HG03095 (cell line): ENCODE measurements at regions not wholly inside any gene's neighbourhood (a gene's known extent, or its start where the extent isn't known, plus 50 kb on each side); places are given as distances from the start of the nearest gene placed in this dataset.
"Not testable (repeated sequence)": the region's sequence is repeated elsewhere in the genome, so short reads cannot be mapped to it uniquely, and the experiment has no call there.

ENCODE experiments used
- ATAC-seq: cut with Tn5 transposase; IDR thresholded peaks from one replicate; pipeline ENCODE4 v1.9.1; 2021; ENCODE audit warnings: moderate library complexity; ENCODE audit not compliant: unreplicated experiment

DNA sequence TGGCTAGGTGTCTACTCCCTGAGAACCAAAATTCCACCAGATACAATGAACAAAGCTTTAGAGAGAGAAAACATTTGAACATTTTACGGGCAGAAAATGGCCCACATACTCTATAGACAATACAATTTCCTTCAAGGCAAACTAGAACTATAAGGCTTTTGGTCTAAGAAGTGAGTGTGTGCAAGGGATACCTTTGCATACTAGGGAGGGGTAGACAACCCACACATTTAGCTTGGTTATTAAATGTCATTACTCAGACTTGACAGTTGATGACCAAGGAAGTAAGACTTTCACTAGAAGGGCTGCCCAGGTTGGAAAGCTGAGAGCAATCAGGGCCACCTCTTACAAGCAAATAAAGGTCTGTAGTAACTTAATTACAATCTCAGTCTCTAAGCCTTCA lies 64.0 kb upstream of the PLEKHM1 start:
- ATAC-seq: not testable (repeated sequence)

- ATAC-seq: not testable (repeated sequence)
Observed at GRCh38 chr17:45558821-45559220, 68.3 kb upstream of the PLEKHM1 start.

DNA sequence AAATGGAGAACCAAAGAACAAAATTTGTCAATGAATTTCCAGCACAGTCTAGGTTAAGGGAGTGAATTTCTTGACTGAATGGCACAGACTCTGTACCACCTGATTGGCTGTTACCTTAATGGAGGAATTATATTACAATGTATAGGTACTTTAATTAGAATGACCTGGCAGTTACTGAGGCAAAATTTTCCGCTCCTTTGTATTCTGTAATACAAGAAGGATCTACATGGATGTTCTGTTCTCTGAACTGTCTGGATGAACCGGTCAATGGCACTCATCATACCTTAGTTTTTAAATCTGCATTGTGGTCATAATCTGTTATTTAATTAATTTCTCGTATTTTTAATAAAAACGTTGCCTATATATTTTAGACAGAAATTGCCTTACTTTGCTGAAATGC lies 72.3 kb upstream of the PLEKHM1 start:
- not testable (repeated sequence) for ATAC-seq

DNA sequence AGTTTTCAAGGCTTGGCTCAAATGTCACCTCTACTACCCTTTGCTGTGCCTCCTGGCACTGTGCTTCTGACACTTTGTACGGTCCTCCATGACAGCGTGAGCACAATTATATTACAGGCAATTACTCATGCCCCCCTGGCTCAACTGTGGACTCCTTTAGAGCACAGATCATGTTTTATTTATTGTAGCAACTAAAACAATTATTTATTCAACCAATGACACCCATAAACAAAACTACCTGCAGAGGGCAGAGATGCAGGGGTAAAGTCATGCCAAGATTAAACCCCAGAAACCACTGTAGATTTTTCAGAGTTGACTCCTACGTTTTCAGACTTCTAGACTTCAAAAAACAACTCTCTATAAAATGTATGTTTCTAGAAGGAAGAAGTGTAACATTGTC lies 72.8 kb upstream of the PLEKHM1 start:
- ATAC-seq: not testable (repeated sequence)

DNA sequence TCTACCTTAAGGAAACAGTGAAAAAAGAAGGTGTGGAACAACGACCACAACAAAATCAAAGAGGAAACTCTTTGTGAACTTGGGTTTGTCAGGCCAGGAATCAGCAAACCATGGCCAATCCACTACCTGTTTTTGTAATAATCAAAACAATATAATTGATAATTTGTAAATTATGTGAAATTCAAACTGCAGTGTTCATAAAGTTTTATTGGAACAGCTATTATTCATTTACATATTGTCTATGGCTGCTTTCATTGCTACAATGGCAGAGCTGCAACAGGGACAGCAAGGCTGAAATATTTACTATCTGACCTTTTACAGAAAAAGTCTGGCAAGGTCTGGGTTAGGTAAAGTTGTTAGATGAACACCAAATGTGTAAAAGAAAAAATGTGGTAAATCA lies 77.8 kb upstream of the PLEKHM1 start:
- ATAC-seq: not testable (repeated sequence)

- ATAC-seq: not testable (repeated sequence)
Observed at GRCh38 chr17:45573326-45573725, 82.8 kb upstream of the PLEKHM1 start.

DNA sequence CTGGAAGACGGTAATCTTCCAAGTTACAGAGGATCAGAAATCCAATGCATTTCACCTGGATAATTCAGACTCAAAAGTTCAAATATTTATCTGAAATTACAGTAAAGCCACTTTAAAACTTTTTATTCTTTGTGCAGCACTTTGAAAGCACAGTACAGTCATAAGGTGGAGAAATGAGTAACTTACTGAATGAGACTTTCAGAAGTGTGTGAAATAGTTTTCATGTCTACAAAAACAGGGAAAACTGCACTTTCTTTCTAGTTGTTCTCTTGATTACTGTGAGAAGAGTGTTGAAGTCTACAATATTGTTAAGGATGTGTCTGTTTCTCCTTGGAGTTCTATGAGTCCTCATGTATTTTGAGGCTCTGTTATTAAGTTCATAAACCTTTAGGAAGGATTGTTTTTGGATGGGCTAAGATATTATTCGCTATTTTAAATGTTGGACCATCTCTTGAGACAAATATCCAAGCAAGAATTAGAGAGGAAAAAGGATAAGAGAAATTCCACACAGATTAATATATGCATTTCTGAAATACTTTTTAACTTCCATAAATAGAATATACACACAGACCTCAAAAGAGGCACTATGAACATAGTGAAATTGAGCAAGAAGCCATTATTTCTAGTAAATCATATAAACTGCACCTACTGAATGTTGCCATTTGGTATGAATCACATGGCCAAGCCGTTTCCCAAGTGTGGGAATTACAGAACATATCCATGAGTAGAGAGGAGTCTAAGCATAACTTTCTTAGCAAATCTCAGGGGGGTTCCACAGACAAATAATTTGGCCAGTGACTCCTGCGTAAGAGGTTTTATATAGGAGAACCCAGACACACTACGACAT lies 83.6 kb upstream of the PLEKHM1 start:
- no peak for ATAC-seq

DNA sequence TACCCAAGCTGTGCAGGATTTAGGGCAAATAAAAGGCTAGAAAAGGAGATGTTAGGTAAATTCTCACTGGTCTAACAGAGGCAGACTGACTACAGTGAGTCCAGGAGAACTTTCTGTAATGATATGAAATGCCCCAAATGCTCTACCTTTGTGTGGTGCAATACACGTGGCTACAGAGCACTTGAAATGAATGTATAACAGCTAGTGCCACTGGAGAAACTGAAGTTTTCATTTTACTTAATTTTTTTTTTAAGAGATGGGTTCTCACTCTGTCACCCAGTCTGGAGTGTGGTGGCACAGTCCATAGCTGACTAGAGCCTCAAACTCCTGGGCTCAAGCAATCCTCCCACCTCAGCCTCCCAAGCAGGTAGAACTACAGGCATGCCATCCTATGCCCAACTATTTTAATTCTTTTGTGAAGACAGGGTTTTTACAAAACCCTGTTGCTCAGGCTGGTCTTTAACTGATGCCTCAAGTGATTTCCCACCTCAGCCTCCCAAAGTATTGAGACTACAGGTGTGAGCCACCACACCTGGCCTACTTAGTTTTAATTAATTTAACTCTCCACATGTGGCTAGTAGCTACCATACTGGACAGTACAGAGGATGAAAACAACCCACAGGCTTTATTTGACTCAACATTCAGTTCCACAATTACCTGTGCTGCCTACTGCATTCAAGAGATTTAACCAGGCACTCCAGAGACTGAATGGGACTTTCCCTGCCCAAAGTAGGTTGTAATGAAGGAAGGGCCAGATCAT lies 84.8 kb upstream of the PLEKHM1 start:
- ATAC-seq: no peak

DNA sequence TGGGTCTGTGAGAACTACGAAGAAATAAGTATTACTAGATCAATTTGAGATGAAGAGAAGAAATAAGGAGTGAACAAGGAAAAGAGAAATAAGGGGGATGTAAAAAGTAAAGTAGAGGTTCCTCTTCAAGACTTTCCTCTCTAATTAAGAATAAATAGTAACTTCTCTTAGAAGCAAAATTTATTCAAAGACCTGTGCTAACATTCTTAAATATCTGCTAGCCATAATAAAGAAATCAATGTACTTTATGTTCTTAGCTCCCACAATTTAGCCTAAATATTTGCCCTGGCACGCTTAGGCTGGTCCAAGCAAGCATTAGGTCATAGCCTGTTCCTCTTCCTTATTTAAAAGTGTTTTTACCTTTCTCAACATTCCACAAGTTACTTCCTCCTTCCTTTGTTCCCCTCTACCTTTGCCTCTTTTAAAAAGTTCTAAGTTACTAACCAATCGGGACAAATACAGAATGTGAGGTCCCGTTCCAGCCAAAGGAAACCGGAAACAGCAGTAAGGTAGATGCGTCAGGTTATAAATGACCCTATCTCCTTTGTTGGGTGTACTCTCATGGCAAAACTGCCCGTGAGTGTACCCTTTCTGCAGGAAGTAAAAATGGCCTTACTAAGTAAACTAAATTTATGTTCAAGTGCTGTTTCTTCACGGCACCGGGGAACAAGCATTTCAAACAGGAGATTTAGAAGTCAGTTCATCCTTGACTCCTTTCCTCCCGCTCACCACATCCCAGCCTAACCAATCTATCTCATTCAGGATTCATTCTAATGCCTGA lies 86.2 kb upstream of the PLEKHM1 start:
- ATAC-seq: not testable (repeated sequence)

- ATAC-seq: no peak
Observed at GRCh38 chr17:45577571-45578279, 87.2 kb upstream of the PLEKHM1 start.

- no peak for ATAC-seq
Observed at GRCh38 chr17:45578516-45579455, 88.3 kb upstream of the PLEKHM1 start.

DNA sequence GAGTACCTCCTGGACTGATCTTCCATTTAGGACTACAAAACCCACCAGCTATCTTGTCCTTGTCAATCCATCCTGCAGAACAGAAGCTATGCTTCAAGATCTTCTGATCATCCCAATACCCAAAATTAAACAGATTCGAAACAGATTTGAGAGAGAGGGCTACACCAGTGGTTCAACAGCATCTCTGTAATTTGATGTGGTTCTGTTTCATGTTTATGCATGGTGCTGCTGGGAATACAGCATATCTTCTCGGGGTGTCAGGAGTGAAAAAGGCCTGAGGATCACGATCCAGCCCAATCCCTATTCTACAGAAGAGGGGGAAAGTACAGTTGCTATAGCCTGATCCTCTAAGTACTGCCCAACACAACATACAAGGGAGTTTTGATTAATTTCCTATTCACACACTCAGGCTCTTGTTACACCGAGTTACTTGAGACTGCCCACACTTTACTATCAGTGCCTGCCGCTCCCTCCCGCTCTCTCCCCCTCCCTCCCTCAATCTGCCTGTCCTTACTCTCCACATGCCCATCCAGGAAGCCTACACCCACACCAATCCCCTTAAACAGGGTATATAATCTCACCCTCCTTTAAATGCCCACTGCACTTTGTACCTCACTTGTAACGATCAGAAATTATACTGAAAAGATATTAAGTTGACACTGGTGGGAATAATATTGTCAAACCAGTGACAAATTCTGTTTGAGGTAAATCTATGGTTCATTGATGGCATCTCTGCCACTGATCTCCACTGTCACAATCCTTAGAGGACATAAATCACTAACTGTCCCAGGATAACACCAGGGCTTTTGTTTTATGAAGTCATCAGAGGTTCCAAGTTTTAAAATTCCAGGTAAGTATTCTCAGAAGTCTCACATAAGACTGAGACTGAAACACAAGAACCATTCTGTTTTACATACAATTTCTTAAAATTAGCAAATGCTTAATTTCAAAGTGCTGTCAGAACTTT lies 89.3 kb upstream of the PLEKHM1 start:
- no peak for ATAC-seq

- no peak for ATAC-seq
Observed at GRCh38 chr17:45580924-45581323, 90.4 kb upstream of the PLEKHM1 start.

- no peak for ATAC-seq
Observed at GRCh38 chr17:45581860-45582259, 91.3 kb upstream of the PLEKHM1 start.

DNA sequence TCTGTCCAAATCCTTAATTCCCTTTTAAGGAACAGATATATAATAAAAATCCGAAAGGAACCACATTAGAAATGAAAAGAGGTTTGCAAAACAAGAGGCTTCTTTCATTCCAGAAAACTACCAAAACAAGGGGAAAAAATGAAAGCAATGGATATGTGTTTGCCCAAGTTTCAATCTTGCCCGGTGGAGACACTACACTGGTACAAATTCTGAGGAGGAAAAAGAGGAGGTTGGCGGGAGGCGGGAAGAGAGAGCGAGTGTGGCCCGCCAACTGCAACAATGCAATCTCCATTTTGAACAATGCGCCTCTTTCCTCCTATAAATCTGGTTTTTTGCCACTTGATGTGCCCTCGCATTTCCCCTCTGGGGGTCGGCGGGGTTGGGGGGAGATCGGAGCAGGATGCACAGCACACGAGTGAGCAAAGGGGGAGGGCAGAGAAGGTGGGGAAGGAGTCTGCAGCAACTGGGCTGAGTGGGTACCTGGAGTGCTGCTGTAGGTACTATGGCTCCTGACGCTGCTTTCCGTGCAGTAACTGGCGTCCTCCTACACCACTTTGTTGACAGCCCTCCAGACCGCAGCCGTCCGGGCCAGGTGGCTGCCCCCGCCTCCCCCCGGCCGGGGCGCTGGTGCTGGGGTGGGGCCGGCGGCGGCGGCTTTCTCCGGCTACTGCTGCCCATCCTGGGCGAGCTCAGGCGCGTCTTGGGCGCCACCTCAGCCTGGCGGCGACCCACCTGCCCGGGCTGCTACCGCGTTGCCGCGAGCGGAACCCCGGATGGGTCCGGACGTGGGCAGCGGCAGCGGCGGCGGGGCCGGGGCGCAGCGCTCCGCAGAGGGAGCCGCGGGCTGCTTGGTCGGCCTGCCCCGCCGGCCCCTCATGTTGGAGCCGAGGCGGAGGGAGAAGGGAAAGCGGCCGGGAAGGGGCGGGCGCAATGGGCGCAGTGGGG lies 93.8 kb upstream of the PLEKHM1 start:
- peak; percentile 52 for ATAC-seq

GRCh38 chr17:45585037-45585733 lies 94.7 kb upstream of the PLEKHM1 start:
- ATAC-seq: peak; percentile 58
